Retinal pigment epithelial cell (primary cell): ENCODE measurements at regions not wholly inside any gene's neighbourhood (a gene's known extent, or its start where the extent isn't known, plus 50 kb on each side); places are given as distances from the start of the nearest gene placed in this dataset.

ENCODE experiments used
- DNase-seq: peaks from one replicate; pipeline ENCODE4 v3.0.0-alpha.2; 2010; ENCODE audit warnings: low read depth
- H3K4me3 ChIP-seq: 2 replicates; pipeline ENCODE4 v1.5.1; 2011; ENCODE audit warnings: mild to moderate bottlenecking, low read length, control low read depth, moderate library complexity
- CTCF ChIP-seq: conservative IDR thresholded peaks from 2 replicates; pipeline ENCODE4 v1.5.1; 2011; ENCODE audit warnings: low read depth, low read length, control low read depth, inconsistent platforms

GRCh38 chr2:113812204-113812603 is 55.8 kb upstream of the SLC35F5 start:
- H3K4me3 ChIP-seq, result no peak overlapping the region
- no peak for TF ChIP-seq CTCF
- no peak for DNase-seq

- no peak for TF ChIP-seq CTCF
- DNase-seq, result no peak
- H3K4me3 ChIP-seq, result no peak overlapping the region
These were observed 52.8 kb upstream of the SLC35F5 start for GRCh38 chr2:113809076-113809736.

GRCh38 chr2:113807721-113808120 is 51.3 kb upstream of the SLC35F5 start:
- DNase-seq, result no peak

GRCh38 chr2:113806217-113806913 is 49.9 kb upstream of the SLC35F5 start:
- H3K4me3 ChIP-seq, result no peak overlapping the region
- no peak for TF ChIP-seq CTCF

More at GRCh38 chr2:113807721-113808120, 51.3 kb upstream of the SLC35F5 start:
- TF ChIP-seq CTCF, result no peak
- no peak overlapping the region for H3K4me3 ChIP-seq

More at GRCh38 chr2:113806217-113806913, 49.9 kb upstream of the SLC35F5 start:
- DNase-seq, result no peak
